SK-N-MC (cell line): ENCODE measurements at regions not wholly inside any gene's neighbourhood (a gene's known extent, or its start where the extent isn't known, plus 50 kb on each side); places are given as distances from the start of the nearest gene placed in this dataset.

ENCODE experiments used
- EZH2 ChIP-seq: fragments of 200-600 bp; sonication (generic); IDR thresholded peaks from one replicate; pipeline ENCODE4 v1.6.1; 2017; ENCODE audit warnings: antibody characterized with exemption
- FOXP2 ChIP-seq: optimal IDR thresholded peaks from 2 replicates; pipeline ENCODE3; 2011; ENCODE audit warnings: mild to moderate bottlenecking, moderate library complexity; ENCODE audit not compliant: insufficient read depth; ENCODE audit errors: extremely low read length, control extremely low read depth
- POLR2AphosphoS5 ChIP-seq: IDR thresholded peaks from 2 replicates; pipeline ENCODE4 v1.6.1; 2012; ENCODE audit warnings: mild to moderate bottlenecking, low read depth, low read length, borderline replicate concordance

- TF ChIP-seq EZH2, result no peak
- TF ChIP-seq POLR2AphosphoS5, result no peak
- no peak for TF ChIP-seq FOXP2
These were observed 210.8 kb downstream of the C12orf50 start for GRCh38 chr12:87818441-87818840.
